ACC112 (cell line): ENCODE measurements at regions not wholly inside any gene's neighbourhood (a gene's known extent, or its start where the extent isn't known, plus 50 kb on each side); places are given as distances from the start of the nearest gene placed in this dataset.

ENCODE experiments used
- H2AFZ ChIP-seq: fragments of 200-600 bp; sonication (generic); one replicate; pipeline ENCODE4 v1.6.0; 2017; ENCODE audit warnings: antibody characterized with exemption, low read length; ENCODE audit not compliant: unreplicated experiment
- H3K27ac ChIP-seq: fragments of 200-600 bp; sonication (generic); 2 replicates; pipeline ENCODE4 v1.5.1; 2014; ENCODE audit warnings: low read depth, mild to moderate bottlenecking, antibody characterized with exemption, low read length, moderate library complexity
- H3K27me3 ChIP-seq: fragments of 200-600 bp; sonication (generic); 2 replicates; pipeline ENCODE4 v1.6.1; 2014; ENCODE audit warnings: mild to moderate bottlenecking, antibody characterized with exemption, low read length, moderate library complexity, mixed read lengths; ENCODE audit not compliant: insufficient read depth
- H3K36me3 ChIP-seq: fragments of 200-600 bp; sonication (generic); 2 replicates; pipeline ENCODE4 v1.6.1; 2016; ENCODE audit warnings: mild to moderate bottlenecking, antibody characterized with exemption, low read length, moderate library complexity, mixed read lengths; ENCODE audit not compliant: insufficient read depth
- H3K4me1 ChIP-seq: fragments of 200-600 bp; sonication (generic); one replicate; pipeline ENCODE4 v1.6.1; 2016; ENCODE audit warnings: low read length, mixed read lengths; ENCODE audit not compliant: insufficient read depth, unreplicated experiment, control insufficient read depth
- H3K4me3 ChIP-seq: fragments of 200-600 bp; sonication (generic); 2 replicates; pipeline ENCODE4 v1.5.1; 2014; ENCODE audit warnings: mild to moderate bottlenecking, low read depth, low read length
- H3K79me2 ChIP-seq: fragments of 200-600 bp; sonication (generic); one replicate; pipeline ENCODE4 v1.6.0; 2016; ENCODE audit warnings: low read length; ENCODE audit not compliant: control insufficient read depth, unreplicated experiment, insufficient read depth

DNA sequence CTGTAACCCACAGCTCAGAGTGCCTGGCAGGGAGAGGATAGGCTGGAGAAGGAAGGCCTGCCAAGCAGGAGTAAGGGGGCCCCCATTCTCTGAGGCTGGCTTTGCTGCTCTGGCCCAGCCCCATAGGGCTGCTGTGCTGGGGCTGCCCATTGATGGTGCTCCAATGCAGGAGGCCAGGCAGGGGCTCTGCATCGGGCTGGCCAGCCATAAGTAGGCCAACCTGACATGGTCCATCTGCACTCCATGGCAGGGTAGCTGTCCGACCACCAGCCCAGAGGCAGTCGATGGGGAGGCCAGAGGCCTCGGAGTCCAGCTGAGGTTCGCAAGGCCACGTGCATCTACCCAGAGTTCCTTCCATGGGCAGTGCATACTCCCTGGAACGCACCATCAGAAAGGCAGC lies 75.0 kb upstream of the PITX1 start:
- Histone ChIP-seq H3K27me3 (0 out of 2 replicates have a peak, but pooled peaks cover 4% of the 10 kb centered on the region), H3K79me2 (no peaks in the 10 kb centered on the region), H3K4me3 (no peak overlapping the region), H3K4me1 (no peaks in the 10 kb centered on the region), H2AFZ (no peak overlapping the region), H3K36me3 (no peaks in the 10 kb centered on the region), H3K27ac (no peak overlapping the region)

DNA sequence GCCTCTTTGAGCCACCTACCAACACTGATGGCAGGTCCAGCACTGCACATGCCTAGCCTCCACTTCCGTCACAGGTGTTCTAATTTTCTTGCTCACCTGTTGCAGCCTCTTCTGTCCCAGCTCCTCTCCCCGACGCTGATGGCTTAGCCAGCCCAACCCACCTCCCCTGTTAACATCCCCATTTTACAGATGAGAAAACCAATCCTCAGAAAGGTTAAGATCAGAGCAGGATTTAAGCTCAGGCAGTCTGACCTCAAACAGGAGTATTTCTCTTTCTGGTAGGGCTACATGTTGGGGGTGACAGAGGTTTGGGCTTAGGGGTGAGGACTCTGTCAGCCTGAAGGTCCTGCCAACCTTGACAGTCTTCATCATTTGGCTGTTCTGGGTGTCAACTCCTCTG lies 74.5 kb upstream of the PITX1 start:
- Histone ChIP-seq H3K27me3 (0 out of 2 replicates have a peak, but pooled peaks cover 4% of the 10 kb centered on the region), H3K79me2 (no peaks in the 10 kb centered on the region), H3K36me3 (no peaks in the 10 kb centered on the region), H3K4me1 (no peaks in the 10 kb centered on the region), H3K27ac (no peak overlapping the region), H2AFZ (no peak overlapping the region), H3K4me3 (no peak overlapping the region)

DNA sequence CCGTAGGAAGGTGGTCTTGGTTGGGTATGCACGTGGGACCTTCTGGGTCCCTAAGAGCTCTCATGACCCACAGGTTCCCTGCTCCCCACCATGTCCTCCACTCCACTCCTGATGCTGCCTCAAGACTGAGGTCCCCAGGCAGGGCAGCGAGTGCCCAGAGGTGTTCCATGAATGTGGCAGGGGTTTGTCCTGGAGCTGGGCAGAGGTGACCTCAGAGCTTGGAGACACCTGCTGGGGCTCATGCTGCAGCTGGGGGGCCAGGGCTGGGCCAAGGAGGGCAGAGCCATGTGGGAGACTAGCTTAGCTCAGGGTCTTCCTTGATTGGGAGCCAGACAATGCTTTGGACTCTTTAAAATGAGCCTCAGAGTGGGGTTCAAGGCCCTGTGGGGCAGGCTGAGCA lies 74.0 kb upstream of the PITX1 start:
- H3K27ac ChIP-seq, result no peak overlapping the region
- no peaks in the 10 kb centered on the region for H3K79me2 ChIP-seq
- no peaks in the 10 kb centered on the region for H3K4me1 ChIP-seq
- no peak overlapping the region for H3K4me3 ChIP-seq
- no peak overlapping the region for H2AFZ ChIP-seq
- 0 out of 2 replicates have a peak, but pooled peaks cover 4% of the 10 kb centered on the region for H3K27me3 ChIP-seq
- H3K36me3 ChIP-seq, result no peaks in the 10 kb centered on the region

GRCh38 chr5:135106610-135107471 lies 72.8 kb upstream of the PITX1 start:
- Histone ChIP-seq H2AFZ (no peak overlapping the region), H3K4me1 (no peaks in the 10 kb centered on the region), H3K4me3 (no peak overlapping the region), H3K36me3 (no peaks in the 10 kb centered on the region), H3K79me2 (no peaks in the 10 kb centered on the region), H3K27ac (no peak overlapping the region), H3K27me3 (0 out of 2 replicates have a peak, but pooled peaks cover 4% of the 10 kb centered on the region)

GRCh38 chr5:135106136-135106535 lies 72.1 kb upstream of the PITX1 start:
- H3K36me3 ChIP-seq, result no peaks in the 10 kb centered on the region
- H3K4me3 ChIP-seq, result no peak overlapping the region
- H3K79me2 ChIP-seq, result no peaks in the 10 kb centered on the region
- H3K4me1 ChIP-seq, result no peaks in the 10 kb centered on the region
- H3K27me3 ChIP-seq, result 0 out of 2 replicates have a peak, but pooled peaks cover 4% of the 10 kb centered on the region
- no peak overlapping the region for H2AFZ ChIP-seq
- H3K27ac ChIP-seq, result no peak overlapping the region

DNA sequence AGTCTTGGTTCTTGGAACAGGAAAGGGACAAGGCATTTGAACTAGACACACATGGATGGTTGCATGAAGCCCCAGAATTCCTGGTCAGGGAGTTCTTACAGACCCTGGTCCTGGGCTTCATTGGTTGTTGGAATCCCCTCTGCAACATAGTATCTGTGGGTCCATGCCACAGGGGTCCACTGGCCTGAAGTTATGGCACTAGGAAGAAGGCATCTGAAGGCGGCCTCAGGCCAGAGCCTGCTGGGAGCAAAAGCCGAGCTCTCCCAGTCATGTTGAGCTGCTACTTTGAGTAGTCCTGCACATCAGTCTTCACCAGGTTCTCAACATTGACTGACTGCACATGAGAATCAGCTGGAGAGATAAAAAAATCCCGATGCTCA lies 71.1 kb upstream of the PITX1 start:
- no peak overlapping the region for H3K27ac ChIP-seq

GRCh38 chr5:135103575-135103853 lies 69.5 kb upstream of the PITX1 start:
- no peak overlapping the region for H2AFZ ChIP-seq
- H3K4me3 ChIP-seq, result no peak overlapping the region
- no peaks in the 10 kb centered on the region for H3K79me2 ChIP-seq
- no peaks in the 10 kb centered on the region for H3K27me3 ChIP-seq
- H3K27ac ChIP-seq, result no peak overlapping the region
- H3K4me1 ChIP-seq, result no peaks in the 10 kb centered on the region
- H3K36me3 ChIP-seq, result no peaks in the 10 kb centered on the region

More for the DNA sequence above, 71.1 kb upstream of the PITX1 start:
- Histone ChIP-seq H3K4me1 (no peaks in the 10 kb centered on the region), H2AFZ (no peak overlapping the region), H3K36me3 (no peaks in the 10 kb centered on the region), H3K79me2 (no peaks in the 10 kb centered on the region), H3K27me3 (no peaks in the 10 kb centered on the region), H3K4me3 (no peak overlapping the region)

DNA sequence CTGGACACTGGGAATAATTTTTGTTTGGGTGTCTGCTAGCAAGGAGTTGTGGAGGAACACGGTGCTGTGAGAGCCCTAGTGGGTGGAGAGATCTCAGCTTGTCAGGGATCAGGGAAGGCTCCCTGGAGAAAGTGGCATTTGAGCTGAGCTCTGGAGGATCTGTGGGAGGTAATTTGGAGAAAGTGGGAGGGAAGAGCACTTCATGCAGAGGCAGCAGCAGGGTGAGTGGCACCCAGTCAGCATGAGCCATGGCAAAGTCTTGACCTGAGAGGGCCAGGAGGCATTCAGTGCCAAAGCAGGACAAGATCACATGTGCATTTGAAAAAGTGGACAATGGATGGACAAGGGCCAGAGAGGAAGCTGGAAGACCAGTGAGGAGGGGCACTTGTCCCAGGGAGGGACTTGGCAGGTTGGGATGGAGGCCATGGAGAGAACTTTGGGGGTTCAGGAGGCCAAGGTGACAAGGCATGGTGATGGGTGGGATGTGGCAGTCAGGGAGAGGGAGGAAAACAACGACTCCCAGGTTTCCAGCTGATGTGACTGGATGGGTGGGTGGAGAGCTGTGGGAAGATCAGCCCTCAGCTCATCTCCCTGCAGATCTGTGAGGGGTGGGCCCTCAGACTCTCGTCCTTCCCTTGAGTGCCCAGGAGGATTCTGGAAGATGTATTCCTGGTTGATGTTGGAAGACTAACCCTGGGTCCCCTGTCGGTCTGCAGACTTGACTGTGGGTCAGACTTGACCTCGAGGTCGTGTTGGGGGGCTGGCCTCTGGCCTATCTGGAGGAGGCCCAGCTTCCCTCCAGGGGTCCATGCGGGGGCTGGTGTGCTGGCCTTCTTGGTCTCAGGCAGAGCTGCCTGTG lies 68.9 kb upstream of the PITX1 start:
- Histone ChIP-seq H3K27ac (no peak overlapping the region), H3K4me3 (no peak overlapping the region), H2AFZ (no peak overlapping the region), H3K27me3 (no peaks in the 10 kb centered on the region), H3K79me2 (no peaks in the 10 kb centered on the region), H3K36me3 (no peaks in the 10 kb centered on the region), H3K4me1 (no peaks in the 10 kb centered on the region)

DNA sequence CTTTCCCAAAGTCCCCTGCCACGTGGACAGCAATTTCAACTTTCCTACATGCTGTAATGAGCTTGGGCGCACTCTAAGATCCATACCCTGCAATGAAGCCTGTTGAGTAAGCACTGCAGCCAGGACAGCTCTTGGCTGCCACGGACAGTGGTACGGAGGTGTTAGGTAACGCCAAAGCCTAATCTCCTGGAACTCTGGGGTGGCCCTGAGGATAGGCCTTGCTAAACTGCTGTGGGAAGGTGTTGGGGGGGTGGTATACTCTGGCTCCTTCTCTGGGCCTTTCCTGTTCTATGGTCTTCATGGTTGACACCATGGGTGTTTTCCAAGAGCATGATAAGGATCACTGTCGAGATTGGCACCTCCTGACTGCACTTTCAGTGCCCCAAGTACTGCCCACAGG lies 66.4 kb upstream of the PITX1 start:
- Histone ChIP-seq H3K27ac (no peak overlapping the region), H3K36me3 (no peaks in the 10 kb centered on the region), H3K27me3 (no peaks in the 10 kb centered on the region; the same call in 1 of the 2 replicates), H3K4me3 (no peak overlapping the region), H3K79me2 (no peaks in the 10 kb centered on the region), H3K4me1 (no peaks in the 10 kb centered on the region), H2AFZ (no peak overlapping the region)

DNA sequence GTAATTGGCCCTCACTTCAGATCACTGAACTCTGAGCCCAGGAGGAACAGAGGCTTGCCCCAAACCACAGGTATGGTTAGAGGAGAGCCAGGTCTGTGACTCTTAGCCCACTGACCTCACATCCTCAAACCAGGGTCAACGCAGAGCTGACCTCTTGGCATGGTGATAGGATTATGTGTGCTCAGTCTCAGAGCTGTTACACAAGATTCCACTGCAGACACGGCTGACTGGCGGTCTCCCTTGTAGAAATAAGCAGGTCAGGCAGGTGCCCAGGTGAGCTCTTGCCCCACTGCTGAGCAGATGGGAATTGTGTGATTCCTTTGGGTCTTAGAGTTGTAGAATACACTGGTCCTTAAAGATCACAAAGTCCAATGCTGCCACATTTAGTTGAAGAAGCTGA lies 66.0 kb upstream of the PITX1 start:
- H3K79me2 ChIP-seq, result no peaks in the 10 kb centered on the region
- no peaks in the 10 kb centered on the region for H3K4me1 ChIP-seq
- H2AFZ ChIP-seq, result no peak overlapping the region
- H3K4me3 ChIP-seq, result no peak overlapping the region
- no peak overlapping the region for H3K27ac ChIP-seq
- no peaks in the 10 kb centered on the region for H3K36me3 ChIP-seq
- H3K27me3 ChIP-seq, result no peaks in the 10 kb centered on the region; the same call in 1 of the 2 replicates
